Coronary artery (tissue), 2 donors: ENCODE measurements at regions not wholly inside any gene's neighbourhood (a gene's known extent, or its start where the extent isn't known, plus 50 kb on each side); places are given as distances from the start of the nearest gene placed in this dataset.
"Not testable (repeated sequence)": the region's sequence is repeated elsewhere in the genome, so short reads cannot be mapped to it uniquely, and the experiment has no call there.

Source experiments
- DNase-seq: peaks from one replicate; pipeline ENCODE4 v3.0.0-alpha.2; 2017; ENCODE audit warnings: low spot score
- H3K27ac ChIP-seq, 2 donors: fragments of 200-600 bp; sonication (generic); one replicate each; pipeline ENCODE4 v1.5.1; 2016 to 2019
- H3K4me3 ChIP-seq: fragments of 200-600 bp; sonication (generic); 2 replicates; pipeline ENCODE4 v1.5.1; 2016; ENCODE audit warnings: mild to moderate bottlenecking, moderate library complexity
- TF ChIP-seq, protein P1 (sequence below): fragments of 200-600 bp; sonication (generic); IDR thresholded peaks from one replicate; pipeline ENCODE4 v1.5.1; 2019; ENCODE audit warnings: antibody characterized with exemption

DNA sequence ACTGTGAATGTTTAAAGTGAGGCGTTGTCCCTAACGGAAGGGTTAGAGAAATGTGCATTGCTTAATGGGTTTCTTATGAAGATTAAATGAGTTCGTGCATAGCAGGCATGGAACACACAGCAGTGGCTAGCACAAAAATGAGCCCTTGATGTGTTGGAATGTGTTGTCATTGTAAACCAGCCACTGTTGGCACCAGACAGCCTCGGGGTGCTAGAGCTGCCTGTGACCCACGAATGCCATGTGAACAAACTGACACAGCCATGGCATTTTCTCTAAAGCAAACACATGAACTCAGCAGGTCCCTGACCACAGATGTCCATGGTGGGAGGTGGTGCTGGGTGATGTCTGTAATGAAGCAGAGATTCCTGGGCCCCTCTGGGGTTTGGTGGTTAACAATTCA, 111.1 kb upstream of the DPP6 start:
- Histone ChIP-seq H3K4me3 (no peak overlapping the region), H3K27ac (no peak overlapping the region)
- TF ChIP-seq, protein P1, sequence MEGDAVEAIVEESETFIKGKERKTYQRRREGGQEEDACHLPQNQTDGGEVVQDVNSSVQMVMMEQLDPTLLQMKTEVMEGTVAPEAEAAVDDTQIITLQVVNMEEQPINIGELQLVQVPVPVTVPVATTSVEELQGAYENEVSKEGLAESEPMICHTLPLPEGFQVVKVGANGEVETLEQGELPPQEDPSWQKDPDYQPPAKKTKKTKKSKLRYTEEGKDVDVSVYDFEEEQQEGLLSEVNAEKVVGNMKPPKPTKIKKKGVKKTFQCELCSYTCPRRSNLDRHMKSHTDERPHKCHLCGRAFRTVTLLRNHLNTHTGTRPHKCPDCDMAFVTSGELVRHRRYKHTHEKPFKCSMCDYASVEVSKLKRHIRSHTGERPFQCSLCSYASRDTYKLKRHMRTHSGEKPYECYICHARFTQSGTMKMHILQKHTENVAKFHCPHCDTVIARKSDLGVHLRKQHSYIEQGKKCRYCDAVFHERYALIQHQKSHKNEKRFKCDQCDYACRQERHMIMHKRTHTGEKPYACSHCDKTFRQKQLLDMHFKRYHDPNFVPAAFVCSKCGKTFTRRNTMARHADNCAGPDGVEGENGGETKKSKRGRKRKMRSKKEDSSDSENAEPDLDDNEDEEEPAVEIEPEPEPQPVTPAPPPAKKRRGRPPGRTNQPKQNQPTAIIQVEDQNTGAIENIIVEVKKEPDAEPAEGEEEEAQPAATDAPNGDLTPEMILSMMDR = no peak
- no peak for DNase-seq

DNA sequence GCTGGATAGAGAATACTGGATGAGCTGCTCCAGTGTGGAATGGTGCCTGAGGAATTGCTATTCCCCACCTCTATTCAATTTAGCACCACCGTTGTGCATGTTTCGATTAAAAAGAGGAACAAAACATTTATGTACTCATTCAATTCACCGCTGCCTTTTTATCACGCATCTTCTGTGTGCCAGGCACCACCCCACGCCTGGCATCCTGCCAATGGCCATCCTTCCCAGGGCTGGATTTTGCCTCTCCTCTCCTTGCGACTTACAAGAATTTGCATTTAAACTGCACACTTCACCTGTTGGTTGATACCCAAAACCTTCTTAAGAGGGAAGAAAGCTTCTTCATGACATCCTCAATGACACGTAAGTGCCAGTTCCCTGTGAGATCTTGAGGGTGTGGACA, 110.2 kb upstream of the DPP6 start:
- H3K27ac ChIP-seq = no peak overlapping the region
- no peak overlapping the region for H3K4me3 ChIP-seq
- TF ChIP-seq, protein P1 = no peak
- DNase-seq = no peak

DNA sequence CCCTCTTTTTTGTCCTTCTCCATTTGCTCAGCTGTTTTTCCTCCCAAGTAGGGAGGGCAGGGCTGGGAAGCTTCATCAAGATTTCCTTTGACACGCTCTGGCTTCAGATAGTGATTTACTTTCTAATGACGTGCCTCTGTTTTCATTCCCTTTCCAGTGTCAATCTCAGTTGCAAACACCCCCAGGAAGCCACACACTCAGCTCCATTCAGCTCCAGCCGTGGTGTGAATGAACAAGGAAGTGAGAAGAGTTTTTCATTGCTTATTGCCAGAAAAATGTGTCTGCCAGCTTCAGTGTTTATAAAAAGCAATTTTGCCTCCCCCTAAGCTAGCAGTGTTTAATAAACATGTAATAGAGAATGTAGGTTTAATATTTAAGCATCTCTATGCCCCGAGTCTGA, 108.7 kb upstream of the DPP6 start:
- TF ChIP-seq, protein P1 = no peak
- DNase-seq = no peak
- H3K27ac ChIP-seq = no peak overlapping the region
- no peak overlapping the region for H3K4me3 ChIP-seq

DNA sequence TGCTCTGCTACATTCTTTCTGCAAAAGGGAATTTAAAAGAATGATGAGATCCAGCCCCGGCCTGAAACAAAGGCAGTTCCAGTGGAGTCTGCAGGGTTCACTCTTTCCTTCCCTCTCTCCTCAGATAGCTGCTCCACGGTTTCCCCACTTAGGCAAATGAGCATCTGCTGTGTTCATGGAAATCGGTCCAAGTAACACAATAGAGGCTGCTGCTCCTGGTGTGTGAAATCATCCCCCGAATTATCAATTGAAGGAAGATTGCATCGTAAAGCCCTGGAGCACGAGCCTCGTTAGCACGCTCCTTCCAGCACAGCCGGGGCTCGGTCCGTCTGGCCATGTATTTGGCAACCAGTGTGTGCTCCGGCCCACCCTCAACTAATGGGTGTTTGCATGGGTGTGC, 108.3 kb upstream of the DPP6 start:
- Histone ChIP-seq H3K27ac (no peak overlapping the region), H3K4me3 (no peak overlapping the region)
- TF ChIP-seq, protein P1 = no peak
- DNase-seq = no peak

DNA sequence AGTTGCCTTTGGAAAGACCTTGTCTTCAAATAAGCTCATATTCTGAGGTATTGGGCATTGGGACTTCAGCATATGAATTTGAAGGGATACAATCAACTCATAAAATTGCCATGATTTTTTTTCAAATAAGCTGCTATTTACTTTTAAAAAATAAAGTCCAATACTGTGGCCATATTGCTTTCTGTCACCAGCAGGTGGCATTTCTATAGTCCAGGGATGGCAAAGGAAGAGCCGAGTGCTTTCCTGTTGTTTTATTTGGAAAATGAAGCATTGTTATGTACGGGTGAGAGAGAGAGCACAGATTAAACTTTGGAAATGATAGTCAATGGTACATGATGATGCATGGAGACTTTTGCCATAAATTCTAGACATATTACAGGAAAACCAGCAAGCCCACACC, 104.1 kb upstream of the DPP6 start:
- no peak for DNase-seq
- TF ChIP-seq, protein P1 = no peak
- Histone ChIP-seq H3K4me3 (no peak overlapping the region), H3K27ac (no peak overlapping the region)

DNA sequence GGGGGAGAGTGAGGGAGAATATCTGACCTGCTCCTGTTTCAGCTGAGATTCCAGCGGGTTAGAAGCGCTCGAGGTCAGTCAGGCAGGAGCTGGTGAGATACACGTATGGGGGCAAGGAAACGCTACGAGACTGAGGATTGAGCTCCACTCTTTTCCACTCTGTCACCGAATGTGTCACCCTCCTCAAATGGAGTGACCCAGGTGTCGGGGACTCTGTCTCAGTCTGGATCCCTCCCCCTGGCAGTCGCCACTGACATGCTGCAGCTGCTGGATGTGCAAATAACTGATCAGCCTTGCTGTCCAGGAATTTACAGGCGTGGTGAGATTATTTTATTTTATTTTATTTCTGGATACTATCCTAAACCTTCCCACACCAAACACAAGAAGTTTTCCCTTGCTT, 100.9 kb upstream of the DPP6 start:
- DNase-seq = no peak
- no peak overlapping the region for H3K4me3 ChIP-seq

DNA sequence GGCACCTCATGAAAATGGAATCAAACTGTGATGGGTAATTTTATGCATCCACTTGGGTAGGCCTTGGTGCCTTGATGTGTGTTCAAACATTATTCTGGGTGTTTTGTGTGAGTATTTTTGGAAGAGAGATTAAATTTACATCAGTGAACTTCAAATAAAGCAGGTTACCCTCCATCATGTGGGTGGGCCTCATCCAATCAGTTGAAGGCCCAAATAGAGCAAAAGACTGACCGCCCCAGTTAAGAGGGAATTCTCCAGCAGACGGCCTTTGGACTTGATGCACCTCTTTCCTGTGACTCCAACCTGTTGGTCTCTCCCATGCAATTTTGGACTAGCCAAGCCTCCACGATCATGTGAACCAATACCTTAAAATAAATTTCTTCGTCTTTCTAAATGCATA, 97.7 kb upstream of the DPP6 start:
- TF ChIP-seq, protein P1 = no peak
- Histone ChIP-seq H3K4me3 (no peak overlapping the region), H3K27ac (no peak overlapping the region)
- no peak for DNase-seq

More for the DNA sequence above, 100.9 kb upstream of the DPP6 start:
- no peak overlapping the region for H3K27ac ChIP-seq
- TF ChIP-seq, protein P1 = no peak

DNA sequence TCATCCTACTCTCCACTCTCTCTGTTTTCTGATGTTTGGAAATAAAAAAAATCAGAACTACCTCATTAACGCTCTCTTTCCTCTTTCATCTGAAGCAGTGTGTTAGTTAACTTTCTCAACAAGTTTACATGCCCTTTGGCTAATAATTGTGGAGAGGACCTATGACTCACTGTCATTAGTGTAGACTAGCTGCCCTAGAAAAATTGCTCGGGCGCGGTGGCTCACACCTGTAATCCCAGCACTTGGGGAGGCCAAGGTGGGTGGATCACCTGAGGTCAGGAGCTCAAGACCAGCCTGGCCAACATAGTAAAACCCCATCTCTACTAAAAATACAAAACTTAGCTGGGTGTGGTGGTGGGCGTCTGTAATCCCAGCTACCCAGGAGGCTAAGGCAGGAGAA, 94.5 kb upstream of the DPP6 start:
- not testable (repeated sequence) for H3K4me3 ChIP-seq, DNase-seq, H3K27ac ChIP-seq

DNA sequence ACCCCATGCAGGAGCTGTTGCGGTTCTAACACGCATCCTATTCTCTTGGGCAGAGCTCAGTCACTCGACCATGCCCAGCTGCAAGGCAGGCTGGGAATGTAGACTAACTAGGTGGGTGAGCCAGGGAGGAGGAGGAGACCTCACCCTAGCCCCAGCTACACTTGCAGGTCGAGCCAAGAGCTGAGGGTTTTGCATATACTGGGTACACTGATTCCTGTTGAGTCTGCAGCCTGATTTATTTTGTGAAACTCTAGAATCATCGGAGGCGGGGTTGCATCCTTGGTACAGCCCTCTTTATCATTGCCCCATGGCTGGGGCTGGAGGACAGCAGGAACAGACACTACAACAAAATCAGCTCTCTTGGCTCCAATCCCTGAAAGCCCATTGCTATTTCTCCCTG, 93.8 kb upstream of the DPP6 start:
- not testable (repeated sequence) for H3K27ac ChIP-seq, H3K4me3 ChIP-seq, DNase-seq

DNA sequence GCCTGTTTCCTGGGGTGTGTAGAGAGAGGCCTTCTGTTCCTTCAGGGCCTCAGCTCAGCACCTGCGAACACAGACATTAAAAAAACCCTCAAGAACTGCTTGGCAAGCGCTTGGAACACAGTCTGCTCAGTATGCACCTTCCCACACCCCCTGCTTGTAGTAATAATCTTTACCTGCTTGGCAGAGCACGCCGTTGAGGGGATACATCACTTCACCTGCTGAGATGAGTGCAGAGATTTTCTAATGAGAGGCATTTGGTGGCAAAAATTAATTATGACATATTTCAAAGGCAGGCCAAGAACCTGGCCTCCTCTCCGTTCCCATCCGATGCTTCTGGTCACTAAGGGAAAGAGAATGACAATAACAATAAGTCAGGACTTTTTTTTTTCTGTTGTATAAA, 93.4 kb upstream of the DPP6 start:
- not testable (repeated sequence) for DNase-seq, H3K27ac ChIP-seq, H3K4me3 ChIP-seq

DNA sequence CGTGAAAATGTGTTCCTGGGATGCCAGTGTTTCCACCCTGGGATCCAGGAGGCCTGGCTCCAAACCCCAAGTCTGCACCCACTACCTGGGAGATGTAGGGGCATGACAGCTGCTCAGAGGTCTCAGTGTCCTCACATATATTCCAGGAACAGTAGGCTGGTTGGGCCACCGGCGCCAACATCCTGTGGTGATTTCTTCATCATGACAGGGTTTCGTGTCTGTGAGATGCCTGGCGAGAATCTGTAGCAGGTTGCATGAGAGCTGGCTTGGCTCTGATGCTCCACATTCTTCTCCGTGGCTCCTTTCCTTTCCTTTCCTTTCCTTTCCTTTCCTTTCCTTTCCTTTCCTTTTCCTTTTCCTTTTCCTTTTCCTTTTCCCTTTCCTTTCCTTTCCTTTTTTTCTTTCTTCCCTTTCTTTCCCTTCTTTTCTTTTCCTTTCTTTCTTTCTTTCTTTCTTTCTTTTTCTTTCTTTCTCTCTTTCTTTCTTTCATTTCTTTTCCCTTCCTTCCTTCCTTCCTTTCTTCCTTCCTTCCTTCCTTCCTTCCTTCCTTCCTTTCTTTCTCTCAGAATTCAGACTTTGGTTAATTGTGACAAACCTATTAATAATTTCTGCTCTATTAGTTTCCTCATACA, 87.6 kb upstream of the DPP6 start:
- not testable (repeated sequence) for H3K4me3 ChIP-seq, H3K27ac ChIP-seq, DNase-seq
